Epithelial cell of proximal tubule (primary cell): ENCODE measurements at regions not wholly inside any gene's neighbourhood (a gene's known extent, or its start where the extent isn't known, plus 50 kb on each side); places are given as distances from the start of the nearest gene placed in this dataset.

Experiments used
- DNase-seq: peaks from one replicate; pipeline ENCODE4 v3.0.0-alpha.2; 2011; ENCODE audit warnings: low read depth
- H3K4me3 ChIP-seq: 2 replicates; pipeline ENCODE4 v1.5.1; 2011; ENCODE audit warnings: low read depth, mild to moderate bottlenecking, low read length
- CTCF ChIP-seq: conservative IDR thresholded peaks from 2 replicates; pipeline ENCODE4 v1.5.1; 2012; ENCODE audit warnings: low read depth, mild to moderate bottlenecking, low read length

GRCh38 chrX:40245488-40246071 is 147.8 kb upstream of the BCOR start:
- no peak for DNase-seq
- no peak for TF ChIP-seq CTCF

GRCh38 chrX:40244980-40245379 is 147.2 kb upstream of the BCOR start:
- no peak for DNase-seq
- no peak for TF ChIP-seq CTCF
- H3K4me3 ChIP-seq: no peak overlapping the region

More at GRCh38 chrX:40245488-40246071, 147.8 kb upstream of the BCOR start:
- no peak overlapping the region for H3K4me3 ChIP-seq

GRCh38 chrX:40243755-40244515 is 146.2 kb upstream of the BCOR start:
- no peak for DNase-seq
- TF ChIP-seq CTCF: no peak
- no peak overlapping the region for H3K4me3 ChIP-seq

- no peak for TF ChIP-seq CTCF
- DNase-seq: no peak
- H3K4me3 ChIP-seq: no peak overlapping the region
These were observed 143.1 kb upstream of the BCOR start for GRCh38 chrX:40240844-40241243.

- no peak for DNase-seq
- no peak overlapping the region for H3K4me3 ChIP-seq
- TF ChIP-seq CTCF: no peak
These were observed 140.0 kb upstream of the BCOR start for GRCh38 chrX:40237731-40238178.

GRCh38 chrX:40230646-40231045 is 132.9 kb upstream of the BCOR start:
- TF ChIP-seq CTCF: no peak
- no peak for DNase-seq
- H3K4me3 ChIP-seq: no peak overlapping the region

- no peak for TF ChIP-seq CTCF
These were observed 129.4 kb upstream of the BCOR start for GRCh38 chrX:40227125-40227524.

More at GRCh38 chrX:40227125-40227524, 129.4 kb upstream of the BCOR start:
- no peak overlapping the region for H3K4me3 ChIP-seq
- no peak for DNase-seq
